K562 (cell line): ENCODE measurements at regions not wholly inside any gene's neighbourhood (a gene's known extent, or its start where the extent isn't known, plus 50 kb on each side); places are given as distances from the start of the nearest gene placed in this dataset.

ENCODE experiments used
- CTCF ChIP-seq, 3 experiments: IDR thresholded peaks in 2 of 3; conservative IDR thresholded peaks in 1 of 3; 2 replicates each; pipeline ENCODE4 v1.5.1; 2011 to 2012; ENCODE audit warnings: low read length in 3 of 3, mild to moderate bottlenecking in 3 of 3, control low read depth in 2 of 3, improper control_type of control experiment in 1 of 3, inconsistent platforms in 1 of 3, low read depth in 1 of 3, mixed read lengths in 1 of 3, moderate library complexity in 1 of 3; ENCODE audit not compliant: insufficient read depth in 2 of 3
- MYBL2 ChIP-seq, 2 experiments: fragments of 450-650 bp in 1 of 2; sonication (generic) in 1 of 2; formaldehyde crosslinking in 1 of 2; IDR thresholded peaks; 2 replicates each; pipeline versions ENCODE4 v1.6.1 to v1.8.1; 2017 to 2022; ENCODE audit warnings: borderline replicate concordance in 1 of 2, inconsistent platforms in 1 of 2, low read depth in 1 of 2, mild to moderate bottlenecking in 1 of 2, missing genetic modification reagents in 1 of 2, moderate library complexity in 1 of 2
- SIN3B ChIP-seq: fragments of 450-650 bp; IDR thresholded peaks from 2 replicates; pipeline ENCODE4 v1.6.1; 2017; ENCODE audit warnings: low read depth, mild to moderate bottlenecking, moderate library complexity
- SREBF2 ChIP-seq: sonication (generic); formaldehyde crosslinking; IDR thresholded peaks from 2 replicates; pipeline ENCODE4 v1.4.0; 2020; ENCODE audit warnings: mild to moderate bottlenecking, missing genetic modification reagents
- TAF1 ChIP-seq: IDR thresholded peaks from 2 replicates; pipeline ENCODE4 v1.6.1; 2011; ENCODE audit warnings: mild to moderate bottlenecking, low read length, moderate library complexity; ENCODE audit not compliant: insufficient read depth, control insufficient read depth, severe bottlenecking; ENCODE audit errors: extremely low read depth
- TCF7 ChIP-seq: sonication (generic); IDR thresholded peaks from 2 replicates; pipeline ENCODE4 v1.6.1; 2016; ENCODE audit warnings: antibody characterized with exemption, borderline replicate concordance
- TOE1 ChIP-seq, 2 experiments: fragments of 450-650 bp in 1 of 2; sonication (generic) in 1 of 2; formaldehyde crosslinking in 1 of 2; IDR thresholded peaks; 2 replicates each; pipeline versions ENCODE4 v1.7.1 to v1.8.0; 2016 to 2022; ENCODE audit warnings: borderline replicate concordance in 2 of 2, mild to moderate bottlenecking in 2 of 2, antibody characterized with exemption in 1 of 2, inconsistent platforms in 1 of 2, low read depth in 1 of 2, missing genetic modification reagents in 1 of 2, moderate library complexity in 1 of 2
- ZSCAN32 ChIP-seq: fragments of 450-650 bp; formaldehyde crosslinking; IDR thresholded peaks from 2 replicates; pipeline ENCODE4 v1.4.0; 2020; ENCODE audit warnings: mild to moderate bottlenecking, moderate library complexity
- TF ChIP-seq, protein P1 (sequence below): fragments of 200-400 bp; formaldehyde crosslinking; IDR thresholded peaks from 2 replicates; pipeline ENCODE4 v1.6.1; 2017; ENCODE audit warnings: mild to moderate bottlenecking, low read depth, low read length, moderate library complexity
- TF ChIP-seq, protein P2 (sequence below): fragments of 450-650 bp; IDR thresholded peaks from 2 replicates; pipeline ENCODE4 v1.6.1; 2016; ENCODE audit warnings: mild to moderate bottlenecking, moderate library complexity

- TF ChIP-seq TAF1 (no peak), TOE1 (IDR thresholded peaks at IDR 0.05; ENCODE audit: borderline replicate concordance) (no peak), TOE1 (CRISPR knock-in tag; IDR thresholded peaks at IDR 0.05; ENCODE audit: borderline replicate concordance, low read depth) (no peak), TCF7 (no peak), SREBF2 (CRISPR knock-in tag) (no peak), ZSCAN32 (CRISPR knock-in tag) (no peak), CTCF (IDR thresholded peaks at IDR 0.05 in 2 of 3, conservative IDR thresholded peaks at IDR 0.05 in 1 of 3; ENCODE audit: insufficient read depth in 2 of 3, low read depth in 1 of 3, low read length in 3 of 3) (no peak), MYBL2 (IDR thresholded peaks at IDR 0.05; ENCODE audit: low read depth) (no peak), MYBL2 (CRISPR knock-in tag; IDR thresholded peaks at IDR 0.05; ENCODE audit: borderline replicate concordance) (no peak), SIN3B (no peak)
- TF ChIP-seq, protein P1, sequence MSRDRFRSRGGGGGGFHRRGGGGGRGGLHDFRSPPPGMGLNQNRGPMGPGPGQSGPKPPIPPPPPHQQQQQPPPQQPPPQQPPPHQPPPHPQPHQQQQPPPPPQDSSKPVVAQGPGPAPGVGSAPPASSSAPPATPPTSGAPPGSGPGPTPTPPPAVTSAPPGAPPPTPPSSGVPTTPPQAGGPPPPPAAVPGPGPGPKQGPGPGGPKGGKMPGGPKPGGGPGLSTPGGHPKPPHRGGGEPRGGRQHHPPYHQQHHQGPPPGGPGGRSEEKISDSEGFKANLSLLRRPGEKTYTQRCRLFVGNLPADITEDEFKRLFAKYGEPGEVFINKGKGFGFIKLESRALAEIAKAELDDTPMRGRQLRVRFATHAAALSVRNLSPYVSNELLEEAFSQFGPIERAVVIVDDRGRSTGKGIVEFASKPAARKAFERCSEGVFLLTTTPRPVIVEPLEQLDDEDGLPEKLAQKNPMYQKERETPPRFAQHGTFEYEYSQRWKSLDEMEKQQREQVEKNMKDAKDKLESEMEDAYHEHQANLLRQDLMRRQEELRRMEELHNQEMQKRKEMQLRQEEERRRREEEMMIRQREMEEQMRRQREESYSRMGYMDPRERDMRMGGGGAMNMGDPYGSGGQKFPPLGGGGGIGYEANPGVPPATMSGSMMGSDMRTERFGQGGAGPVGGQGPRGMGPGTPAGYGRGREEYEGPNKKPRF = no peak
- TF ChIP-seq, protein P2, sequence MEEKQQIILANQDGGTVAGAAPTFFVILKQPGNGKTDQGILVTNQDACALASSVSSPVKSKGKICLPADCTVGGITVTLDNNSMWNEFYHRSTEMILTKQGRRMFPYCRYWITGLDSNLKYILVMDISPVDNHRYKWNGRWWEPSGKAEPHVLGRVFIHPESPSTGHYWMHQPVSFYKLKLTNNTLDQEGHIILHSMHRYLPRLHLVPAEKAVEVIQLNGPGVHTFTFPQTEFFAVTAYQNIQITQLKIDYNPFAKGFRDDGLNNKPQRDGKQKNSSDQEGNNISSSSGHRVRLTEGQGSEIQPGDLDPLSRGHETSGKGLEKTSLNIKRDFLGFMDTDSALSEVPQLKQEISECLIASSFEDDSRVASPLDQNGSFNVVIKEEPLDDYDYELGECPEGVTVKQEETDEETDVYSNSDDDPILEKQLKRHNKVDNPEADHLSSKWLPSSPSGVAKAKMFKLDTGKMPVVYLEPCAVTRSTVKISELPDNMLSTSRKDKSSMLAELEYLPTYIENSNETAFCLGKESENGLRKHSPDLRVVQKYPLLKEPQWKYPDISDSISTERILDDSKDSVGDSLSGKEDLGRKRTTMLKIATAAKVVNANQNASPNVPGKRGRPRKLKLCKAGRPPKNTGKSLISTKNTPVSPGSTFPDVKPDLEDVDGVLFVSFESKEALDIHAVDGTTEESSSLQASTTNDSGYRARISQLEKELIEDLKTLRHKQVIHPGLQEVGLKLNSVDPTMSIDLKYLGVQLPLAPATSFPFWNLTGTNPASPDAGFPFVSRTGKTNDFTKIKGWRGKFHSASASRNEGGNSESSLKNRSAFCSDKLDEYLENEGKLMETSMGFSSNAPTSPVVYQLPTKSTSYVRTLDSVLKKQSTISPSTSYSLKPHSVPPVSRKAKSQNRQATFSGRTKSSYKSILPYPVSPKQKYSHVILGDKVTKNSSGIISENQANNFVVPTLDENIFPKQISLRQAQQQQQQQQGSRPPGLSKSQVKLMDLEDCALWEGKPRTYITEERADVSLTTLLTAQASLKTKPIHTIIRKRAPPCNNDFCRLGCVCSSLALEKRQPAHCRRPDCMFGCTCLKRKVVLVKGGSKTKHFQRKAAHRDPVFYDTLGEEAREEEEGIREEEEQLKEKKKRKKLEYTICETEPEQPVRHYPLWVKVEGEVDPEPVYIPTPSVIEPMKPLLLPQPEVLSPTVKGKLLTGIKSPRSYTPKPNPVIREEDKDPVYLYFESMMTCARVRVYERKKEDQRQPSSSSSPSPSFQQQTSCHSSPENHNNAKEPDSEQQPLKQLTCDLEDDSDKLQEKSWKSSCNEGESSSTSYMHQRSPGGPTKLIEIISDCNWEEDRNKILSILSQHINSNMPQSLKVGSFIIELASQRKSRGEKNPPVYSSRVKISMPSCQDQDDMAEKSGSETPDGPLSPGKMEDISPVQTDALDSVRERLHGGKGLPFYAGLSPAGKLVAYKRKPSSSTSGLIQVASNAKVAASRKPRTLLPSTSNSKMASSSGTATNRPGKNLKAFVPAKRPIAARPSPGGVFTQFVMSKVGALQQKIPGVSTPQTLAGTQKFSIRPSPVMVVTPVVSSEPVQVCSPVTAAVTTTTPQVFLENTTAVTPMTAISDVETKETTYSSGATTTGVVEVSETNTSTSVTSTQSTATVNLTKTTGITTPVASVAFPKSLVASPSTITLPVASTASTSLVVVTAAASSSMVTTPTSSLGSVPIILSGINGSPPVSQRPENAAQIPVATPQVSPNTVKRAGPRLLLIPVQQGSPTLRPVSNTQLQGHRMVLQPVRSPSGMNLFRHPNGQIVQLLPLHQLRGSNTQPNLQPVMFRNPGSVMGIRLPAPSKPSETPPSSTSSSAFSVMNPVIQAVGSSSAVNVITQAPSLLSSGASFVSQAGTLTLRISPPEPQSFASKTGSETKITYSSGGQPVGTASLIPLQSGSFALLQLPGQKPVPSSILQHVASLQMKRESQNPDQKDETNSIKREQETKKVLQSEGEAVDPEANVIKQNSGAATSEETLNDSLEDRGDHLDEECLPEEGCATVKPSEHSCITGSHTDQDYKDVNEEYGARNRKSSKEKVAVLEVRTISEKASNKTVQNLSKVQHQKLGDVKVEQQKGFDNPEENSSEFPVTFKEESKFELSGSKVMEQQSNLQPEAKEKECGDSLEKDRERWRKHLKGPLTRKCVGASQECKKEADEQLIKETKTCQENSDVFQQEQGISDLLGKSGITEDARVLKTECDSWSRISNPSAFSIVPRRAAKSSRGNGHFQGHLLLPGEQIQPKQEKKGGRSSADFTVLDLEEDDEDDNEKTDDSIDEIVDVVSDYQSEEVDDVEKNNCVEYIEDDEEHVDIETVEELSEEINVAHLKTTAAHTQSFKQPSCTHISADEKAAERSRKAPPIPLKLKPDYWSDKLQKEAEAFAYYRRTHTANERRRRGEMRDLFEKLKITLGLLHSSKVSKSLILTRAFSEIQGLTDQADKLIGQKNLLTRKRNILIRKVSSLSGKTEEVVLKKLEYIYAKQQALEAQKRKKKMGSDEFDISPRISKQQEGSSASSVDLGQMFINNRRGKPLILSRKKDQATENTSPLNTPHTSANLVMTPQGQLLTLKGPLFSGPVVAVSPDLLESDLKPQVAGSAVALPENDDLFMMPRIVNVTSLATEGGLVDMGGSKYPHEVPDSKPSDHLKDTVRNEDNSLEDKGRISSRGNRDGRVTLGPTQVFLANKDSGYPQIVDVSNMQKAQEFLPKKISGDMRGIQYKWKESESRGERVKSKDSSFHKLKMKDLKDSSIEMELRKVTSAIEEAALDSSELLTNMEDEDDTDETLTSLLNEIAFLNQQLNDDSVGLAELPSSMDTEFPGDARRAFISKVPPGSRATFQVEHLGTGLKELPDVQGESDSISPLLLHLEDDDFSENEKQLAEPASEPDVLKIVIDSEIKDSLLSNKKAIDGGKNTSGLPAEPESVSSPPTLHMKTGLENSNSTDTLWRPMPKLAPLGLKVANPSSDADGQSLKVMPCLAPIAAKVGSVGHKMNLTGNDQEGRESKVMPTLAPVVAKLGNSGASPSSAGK = no peak
Observed at GRCh38 chr6:105740946-105741645, 338.2 kb upstream of the PREP start (continued).
